ENCODE measurements at regions not wholly inside any gene's neighbourhood (a gene's known extent, or its start where the extent isn't known, plus 50 kb on each side); places are given as distances from the start of the nearest gene placed in this dataset.

DNA sequence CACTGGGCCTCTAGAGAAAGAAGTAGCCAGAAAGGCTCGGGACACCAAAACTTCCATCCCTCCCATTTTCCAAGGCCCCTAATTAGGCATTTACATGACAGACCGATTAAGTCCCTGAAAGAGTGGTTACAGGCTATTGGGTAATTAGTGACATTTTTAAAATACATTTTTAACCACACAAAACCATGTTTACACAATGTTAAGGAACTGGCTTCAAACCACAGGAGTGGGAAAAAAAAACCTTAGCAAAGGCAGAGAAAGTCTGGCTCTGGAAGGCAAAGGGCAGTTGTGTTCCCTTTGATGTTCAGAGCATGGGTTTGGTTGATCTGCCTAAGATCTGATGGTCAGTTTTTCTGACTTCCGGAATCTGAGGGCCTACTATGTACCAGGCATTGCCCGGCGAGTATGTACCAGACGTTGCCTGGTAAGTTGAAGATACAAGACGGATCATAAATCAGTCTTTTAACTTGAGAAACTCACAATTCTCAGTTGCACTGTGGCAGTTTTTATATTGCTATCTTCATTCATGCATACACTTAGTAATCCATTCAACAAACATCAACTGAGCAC is 576.5 kb downstream of the MED13L start:
- peaks cover 0 to 4% of the 10 kb centered on the region in 2 donors for H3K9me3 ChIP-seq (ENCODE audit: control insufficient read depth in 1 of 2, low read length in 2 of 2)
- no peak overlapping the region for H3K27ac ChIP-seq (ENCODE audit: low read depth, low read length)
- H3K4me1 ChIP-seq (ENCODE audit: control insufficient read depth in 1 of 2, insufficient read depth in 2 of 2, low read length in 2 of 2), result no peaks in the 10 kb centered on the region
- H3K4me3 ChIP-seq (ENCODE audit: low read depth in 1 of 2, low read length in 2 of 2), result no peak overlapping the region
- H3K36me3 ChIP-seq (ENCODE audit: control insufficient read depth in 1 of 2, insufficient read depth in 2 of 2, low read length in 2 of 2), result no peaks in the 10 kb centered on the region
- no peak overlapping the region for H3K9ac ChIP-seq (ENCODE audit: low read depth in 1 of 2, low read length in 2 of 2)
- peaks cover 0 to 4% of the 10 kb centered on the region in 2 donors for H3K27me3 ChIP-seq (ENCODE audit: control insufficient read depth in 1 of 2, insufficient read depth in 2 of 2, low read length in 2 of 2)

DNA sequence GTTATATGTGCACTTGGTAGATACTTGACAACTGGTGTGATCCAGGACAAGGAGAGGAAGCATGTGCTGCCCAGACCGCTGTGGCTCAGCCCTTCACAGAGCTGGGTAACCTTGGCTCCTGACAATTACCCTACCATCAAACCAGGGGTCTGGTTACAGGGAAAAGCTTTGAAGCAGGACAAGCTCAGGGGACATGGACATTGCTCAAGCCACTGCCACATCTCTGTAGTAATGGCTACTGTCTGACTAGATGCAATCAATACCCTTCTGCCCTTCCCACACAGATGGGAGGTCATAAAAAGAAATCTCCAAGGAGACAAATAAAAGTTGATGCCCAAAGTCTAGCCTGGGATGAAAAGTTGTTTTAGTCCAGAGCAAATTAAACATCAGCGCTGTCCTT is 577.4 kb downstream of the MED13L start:
- Histone ChIP-seq H3K4me3 (ENCODE audit: low read depth in 1 of 2, low read length in 2 of 2) (no peak overlapping the region), H3K4me1 (ENCODE audit: control insufficient read depth in 1 of 2, insufficient read depth in 2 of 2, low read length in 2 of 2) (no peaks in the 10 kb centered on the region), H3K27me3 (ENCODE audit: control insufficient read depth in 1 of 2, insufficient read depth in 2 of 2, low read length in 2 of 2) (peaks cover 0 to 4% of the 10 kb centered on the region in 2 donors), H3K9me3 (ENCODE audit: control insufficient read depth in 1 of 2, low read length in 2 of 2) (no peaks in the 10 kb centered on the region), H3K27ac (ENCODE audit: low read depth, low read length) (no peak overlapping the region), H3K9ac (ENCODE audit: low read depth in 1 of 2, low read length in 2 of 2) (no peak overlapping the region), H3K36me3 (ENCODE audit: control insufficient read depth in 1 of 2, insufficient read depth in 2 of 2, low read length in 2 of 2) (no peaks in the 10 kb centered on the region)

DNA sequence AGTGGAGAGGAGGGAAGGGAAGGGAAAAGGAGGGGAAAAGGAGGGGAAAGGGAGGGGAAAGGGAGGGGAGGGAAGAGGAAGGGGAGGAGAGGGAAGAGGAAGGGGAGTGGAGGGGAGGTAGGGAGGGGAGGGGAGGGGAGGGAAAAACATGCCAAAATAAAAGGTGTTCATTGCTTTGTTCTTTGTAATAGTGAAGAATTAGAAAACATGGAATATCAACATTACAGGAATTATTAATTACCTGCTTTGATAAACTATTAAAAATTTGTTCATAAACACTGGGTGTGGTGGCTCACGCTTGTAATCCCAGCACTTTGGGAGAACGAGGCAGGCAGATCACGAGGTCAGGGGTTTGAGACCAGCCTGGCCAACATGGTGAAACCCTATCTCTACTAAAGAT is 579.2 kb downstream of the MED13L start:
- H3K27me3 ChIP-seq (ENCODE audit: control insufficient read depth in 1 of 2, insufficient read depth in 2 of 2, low read length in 2 of 2), result peaks cover 0 to 4% of the 10 kb centered on the region in 2 donors
- H3K9ac ChIP-seq (ENCODE audit: low read depth in 1 of 2, low read length in 2 of 2), result no peak overlapping the region
- no peaks in the 10 kb centered on the region for H3K9me3 ChIP-seq (ENCODE audit: control insufficient read depth in 1 of 2, low read length in 2 of 2)
- no peaks in the 10 kb centered on the region for H3K36me3 ChIP-seq (ENCODE audit: control insufficient read depth in 1 of 2, insufficient read depth in 2 of 2, low read length in 2 of 2)
- H3K27ac ChIP-seq (ENCODE audit: low read depth, low read length), result no peak overlapping the region
- H3K4me3 ChIP-seq (ENCODE audit: low read depth in 1 of 2, low read length in 2 of 2), result no peak overlapping the region
- no peaks in the 10 kb centered on the region for H3K4me1 ChIP-seq (ENCODE audit: control insufficient read depth in 1 of 2, insufficient read depth in 2 of 2, low read length in 2 of 2)

DNA sequence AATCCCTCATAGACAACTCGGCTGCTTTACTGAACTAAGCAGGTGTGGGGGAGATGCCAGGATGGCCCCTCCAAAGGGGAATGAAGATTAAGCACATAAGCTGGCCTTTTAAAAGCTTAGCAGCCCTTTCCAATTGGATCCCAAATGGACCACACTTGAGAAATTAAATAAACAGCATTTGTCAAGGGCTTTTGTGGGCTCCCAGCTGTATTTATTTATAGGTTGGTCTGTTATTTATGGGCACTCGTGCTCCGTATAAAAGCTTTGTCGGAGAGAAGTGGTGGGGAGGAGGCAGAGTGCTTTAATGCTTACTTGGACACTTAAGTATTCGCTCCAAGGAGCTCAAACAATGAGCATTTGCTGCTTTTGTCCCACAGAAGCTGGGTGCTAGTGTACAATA is 580.2 kb downstream of the MED13L start:
- H3K4me3 ChIP-seq (ENCODE audit: low read depth in 1 of 2, low read length in 2 of 2), result no peak overlapping the region

DNA sequence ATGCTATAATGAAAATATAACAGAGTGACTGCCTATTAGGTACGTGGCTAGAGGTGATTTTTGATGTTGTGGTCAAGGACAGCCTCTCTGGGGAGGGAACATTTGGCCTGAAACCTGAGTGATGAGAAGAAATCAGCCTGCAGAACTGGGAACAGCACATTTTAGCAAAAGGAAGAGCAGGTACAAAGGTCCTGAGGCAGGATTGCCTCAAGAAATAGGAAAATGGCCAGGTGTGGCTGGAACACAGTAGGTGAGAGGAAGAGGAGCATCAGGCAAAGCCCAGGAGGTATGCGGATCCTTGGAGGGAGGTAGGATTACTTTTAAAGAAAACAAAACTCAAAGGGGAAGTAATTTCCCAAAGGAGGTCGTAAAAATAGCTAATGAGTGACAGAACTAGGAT is 582.9 kb downstream of the MED13L start:
- Histone ChIP-seq H3K36me3 (ENCODE audit: control insufficient read depth in 1 of 2, insufficient read depth in 2 of 2, low read length in 2 of 2) (no peaks in the 10 kb centered on the region), H3K9me3 (ENCODE audit: control insufficient read depth in 1 of 2, low read length in 2 of 2) (no peaks in the 10 kb centered on the region), H3K4me3 (ENCODE audit: low read depth in 1 of 2, low read length in 2 of 2) (no peak overlapping the region), H3K9ac (ENCODE audit: low read depth in 1 of 2, low read length in 2 of 2) (no peak overlapping the region), H3K4me1 (ENCODE audit: control insufficient read depth in 1 of 2, insufficient read depth in 2 of 2, low read length in 2 of 2) (no peaks in the 10 kb centered on the region), H3K27ac (ENCODE audit: low read depth, low read length) (no peak overlapping the region), H3K27me3 (ENCODE audit: control insufficient read depth in 1 of 2, insufficient read depth in 2 of 2, low read length in 2 of 2) (no peaks in the 10 kb centered on the region)

More for the DNA sequence above, 580.2 kb downstream of the MED13L start:
- no peaks in the 10 kb centered on the region for H3K4me1 ChIP-seq (ENCODE audit: control insufficient read depth in 1 of 2, insufficient read depth in 2 of 2, low read length in 2 of 2)
- H3K9ac ChIP-seq (ENCODE audit: low read depth in 1 of 2, low read length in 2 of 2), result no peak overlapping the region
- H3K9me3 ChIP-seq (ENCODE audit: control insufficient read depth in 1 of 2, low read length in 2 of 2), result no peaks in the 10 kb centered on the region
- no peaks in the 10 kb centered on the region for H3K36me3 ChIP-seq (ENCODE audit: control insufficient read depth in 1 of 2, insufficient read depth in 2 of 2, low read length in 2 of 2)
- H3K27me3 ChIP-seq (ENCODE audit: control insufficient read depth in 1 of 2, insufficient read depth in 2 of 2, low read length in 2 of 2), result peaks cover 0 to 4% of the 10 kb centered on the region in 2 donors
- H3K27ac ChIP-seq (ENCODE audit: low read depth, low read length), result no peak overlapping the region

DNA sequence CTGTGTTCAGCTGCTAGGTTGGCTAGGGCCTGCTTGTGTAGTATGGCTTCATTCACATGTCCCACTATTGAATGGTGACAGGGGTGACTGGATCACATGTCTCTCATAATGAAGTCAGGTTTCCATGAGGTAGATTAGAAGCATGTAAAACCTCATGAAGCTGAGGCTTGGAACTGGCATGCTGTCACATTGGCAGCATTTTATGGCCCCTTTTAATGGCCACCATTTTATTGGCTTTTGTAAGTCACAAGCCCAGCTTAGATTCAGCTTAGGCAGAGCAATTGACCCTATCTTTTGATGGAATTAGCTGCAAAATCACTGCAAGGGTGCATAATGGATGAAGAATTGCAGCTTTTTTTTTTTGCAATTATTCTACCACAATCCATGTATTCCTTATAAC is 583.5 kb downstream of the MED13L start:
- H3K9ac ChIP-seq (ENCODE audit: low read depth in 1 of 2, low read length in 2 of 2), result no peak overlapping the region
- H3K4me1 ChIP-seq (ENCODE audit: control insufficient read depth in 1 of 2, insufficient read depth in 2 of 2, low read length in 2 of 2), result no peaks in the 10 kb centered on the region
- H3K36me3 ChIP-seq (ENCODE audit: control insufficient read depth in 1 of 2, insufficient read depth in 2 of 2, low read length in 2 of 2), result no peaks in the 10 kb centered on the region
- H3K9me3 ChIP-seq (ENCODE audit: control insufficient read depth in 1 of 2, low read length in 2 of 2), result no peaks in the 10 kb centered on the region
- H3K27ac ChIP-seq (ENCODE audit: low read depth, low read length), result no peak overlapping the region
- no peak overlapping the region for H3K4me3 ChIP-seq (ENCODE audit: low read depth in 1 of 2, low read length in 2 of 2)
- no peaks in the 10 kb centered on the region for H3K27me3 ChIP-seq (ENCODE audit: control insufficient read depth in 1 of 2, insufficient read depth in 2 of 2, low read length in 2 of 2)

DNA sequence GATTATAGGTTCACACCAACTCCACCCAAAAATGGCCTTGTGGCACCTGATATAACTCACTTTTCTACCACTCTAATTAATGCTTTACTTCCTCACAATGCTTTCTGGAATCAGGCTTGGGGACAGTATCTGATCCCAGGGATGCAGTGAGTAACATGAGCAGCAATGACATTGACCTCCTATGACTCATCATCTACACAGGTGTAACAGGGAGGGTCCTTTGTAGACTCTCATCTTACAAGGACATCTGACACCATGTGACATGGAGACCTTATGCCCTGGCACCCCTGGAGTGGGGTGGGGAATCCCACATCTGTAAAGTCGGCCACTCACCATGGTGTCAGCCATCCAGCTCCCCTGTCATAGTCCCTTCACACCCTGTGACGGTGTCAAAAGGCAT is 586.4 kb downstream of the MED13L start:
- Histone ChIP-seq H3K36me3 (ENCODE audit: control insufficient read depth in 1 of 2, insufficient read depth in 2 of 2, low read length in 2 of 2) (no peaks in the 10 kb centered on the region), H3K4me3 (ENCODE audit: low read depth in 1 of 2, low read length in 2 of 2) (no peak overlapping the region), H3K9ac (ENCODE audit: low read depth in 1 of 2, low read length in 2 of 2) (no peak overlapping the region), H3K9me3 (ENCODE audit: control insufficient read depth in 1 of 2, low read length in 2 of 2) (no peaks in the 10 kb centered on the region), H3K4me1 (ENCODE audit: control insufficient read depth in 1 of 2, insufficient read depth in 2 of 2, low read length in 2 of 2) (peaks cover 0 to 6% of the 10 kb centered on the region in 2 donors), H3K27me3 (ENCODE audit: control insufficient read depth in 1 of 2, insufficient read depth in 2 of 2, low read length in 2 of 2) (no peaks in the 10 kb centered on the region), H3K27ac (ENCODE audit: low read depth, low read length) (no peak overlapping the region)

DNA sequence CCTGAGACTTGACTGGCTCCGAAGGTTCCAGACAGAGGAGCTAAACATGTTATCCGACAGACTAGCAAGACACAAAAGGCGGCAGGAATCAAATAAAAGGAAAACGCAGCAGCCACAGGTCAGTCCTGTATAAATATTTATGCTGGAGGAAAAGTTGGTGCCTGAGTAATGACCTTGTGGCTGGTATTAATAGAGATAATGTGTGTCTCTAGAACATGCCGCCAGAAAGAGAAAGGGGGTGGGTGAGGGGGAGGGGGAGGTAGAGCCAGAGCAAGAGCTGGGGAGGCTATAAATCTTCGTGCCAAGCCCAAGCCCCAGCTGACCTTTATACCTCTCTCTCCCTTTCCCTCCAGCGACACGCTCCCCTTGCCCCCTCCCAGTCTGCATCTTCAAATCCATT is 590.4 kb downstream of the MED13L start:
- H3K4me3 ChIP-seq (ENCODE audit: low read depth in 1 of 2, low read length in 2 of 2), result no peak overlapping the region
- H3K4me1 ChIP-seq (ENCODE audit: control insufficient read depth in 1 of 2, insufficient read depth in 2 of 2, low read length in 2 of 2), result peaks cover 0 to 6% of the 10 kb centered on the region in 2 donors
- H3K9ac ChIP-seq (ENCODE audit: low read depth in 1 of 2, low read length in 2 of 2), result no peak overlapping the region
- no peaks in the 10 kb centered on the region for H3K9me3 ChIP-seq (ENCODE audit: control insufficient read depth in 1 of 2, low read length in 2 of 2)
- H3K36me3 ChIP-seq (ENCODE audit: control insufficient read depth in 1 of 2, insufficient read depth in 2 of 2, low read length in 2 of 2), result no peaks in the 10 kb centered on the region
- no peaks in the 10 kb centered on the region for H3K27me3 ChIP-seq (ENCODE audit: control insufficient read depth in 1 of 2, insufficient read depth in 2 of 2, low read length in 2 of 2)
- no peak overlapping the region for H3K27ac ChIP-seq (ENCODE audit: low read depth, low read length)

DNA sequence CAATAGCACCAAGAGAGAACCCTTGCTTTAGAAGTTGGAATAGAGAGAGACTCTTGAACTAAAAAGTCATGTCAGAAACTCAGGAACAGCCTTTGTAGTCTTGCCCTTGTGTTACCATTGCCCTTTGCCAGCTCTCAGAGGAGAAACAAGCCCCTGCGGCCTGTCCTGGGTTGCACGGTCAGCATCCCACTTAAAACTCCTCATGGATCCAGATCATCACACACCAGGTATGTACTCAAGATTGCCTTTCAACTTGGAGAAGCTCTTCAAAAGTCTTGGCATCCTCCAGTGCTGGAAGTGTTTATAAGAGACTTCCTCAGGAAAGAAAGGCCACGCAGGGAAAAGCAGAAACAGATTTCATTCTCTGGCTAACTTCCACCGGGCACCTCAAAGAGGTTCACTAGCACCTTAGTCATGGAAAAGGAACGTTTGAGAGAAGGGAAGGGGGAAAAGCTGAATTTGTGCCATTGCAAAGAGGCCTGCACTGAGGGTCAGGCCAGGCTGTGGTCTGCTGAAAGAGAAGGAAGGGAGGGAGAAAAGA is 594.2 kb downstream of the MED13L start:
- no peak overlapping the region for H3K27ac ChIP-seq (ENCODE audit: low read depth, low read length)
- H3K9ac ChIP-seq (ENCODE audit: low read depth in 1 of 2, low read length in 2 of 2), result no peak overlapping the region
- H3K9me3 ChIP-seq (ENCODE audit: control insufficient read depth in 1 of 2, low read length in 2 of 2), result no peaks in the 10 kb centered on the region
- no peak overlapping the region for H3K4me3 ChIP-seq (ENCODE audit: low read depth in 1 of 2, low read length in 2 of 2)
- no peaks in the 10 kb centered on the region for H3K27me3 ChIP-seq (ENCODE audit: control insufficient read depth in 1 of 2, insufficient read depth in 2 of 2, low read length in 2 of 2)
- H3K36me3 ChIP-seq (ENCODE audit: control insufficient read depth in 1 of 2, insufficient read depth in 2 of 2, low read length in 2 of 2), result no peaks in the 10 kb centered on the region
- peaks cover 0 to 6% of the 10 kb centered on the region in 2 donors for H3K4me1 ChIP-seq (ENCODE audit: control insufficient read depth in 1 of 2, insufficient read depth in 2 of 2, low read length in 2 of 2)

DNA sequence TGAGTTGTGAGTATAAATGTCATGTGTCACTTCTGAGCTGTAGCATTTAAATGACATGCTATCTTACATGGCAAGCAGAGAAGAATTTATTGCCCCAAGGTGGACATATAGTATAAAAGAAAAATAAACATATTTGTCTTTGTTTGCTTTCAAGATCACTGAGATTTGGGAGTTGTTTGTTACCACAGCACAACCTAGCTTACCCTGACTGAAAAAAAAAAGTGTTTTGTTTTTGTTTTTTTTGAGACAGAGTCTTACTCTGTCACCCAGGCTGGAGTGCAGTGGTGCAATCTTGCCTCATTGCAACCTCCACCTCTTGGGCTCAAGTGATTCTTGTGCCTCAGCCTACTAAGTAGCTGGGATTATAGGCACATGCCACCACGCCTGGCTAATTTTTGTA is 596.5 kb downstream of the MED13L start:
- no peak overlapping the region for H3K27ac ChIP-seq (ENCODE audit: low read depth, low read length)
- no peak overlapping the region for H3K9ac ChIP-seq (ENCODE audit: low read depth in 1 of 2, low read length in 2 of 2)
- H3K27me3 ChIP-seq (ENCODE audit: control insufficient read depth in 1 of 2, insufficient read depth in 2 of 2, low read length in 2 of 2), result no peaks in the 10 kb centered on the region
- H3K9me3 ChIP-seq (ENCODE audit: control insufficient read depth in 1 of 2, low read length in 2 of 2), result no peaks in the 10 kb centered on the region
- no peaks in the 10 kb centered on the region for H3K36me3 ChIP-seq (ENCODE audit: control insufficient read depth in 1 of 2, insufficient read depth in 2 of 2, low read length in 2 of 2)
- no peaks in the 10 kb centered on the region for H3K4me1 ChIP-seq (ENCODE audit: control insufficient read depth in 1 of 2, insufficient read depth in 2 of 2, low read length in 2 of 2)
- no peak overlapping the region for H3K4me3 ChIP-seq (ENCODE audit: low read depth in 1 of 2, low read length in 2 of 2)
